Activated CD4-positive, alpha-beta T cell treated with anti-CD3 and anti-CD28 coated beads, Interleukin-2, amount 50 U/mL, for 48 hours (primary cell): ENCODE measurements at regions not wholly inside any gene's neighbourhood (a gene's known extent, or its start where the extent isn't known, plus 50 kb on each side); places are given as distances from the start of the nearest gene placed in this dataset.

Experiments
- DNase-seq, 2 experiments: peaks; one replicate each; pipeline ENCODE4 v3.0.0-alpha.2; 2020

DNA sequence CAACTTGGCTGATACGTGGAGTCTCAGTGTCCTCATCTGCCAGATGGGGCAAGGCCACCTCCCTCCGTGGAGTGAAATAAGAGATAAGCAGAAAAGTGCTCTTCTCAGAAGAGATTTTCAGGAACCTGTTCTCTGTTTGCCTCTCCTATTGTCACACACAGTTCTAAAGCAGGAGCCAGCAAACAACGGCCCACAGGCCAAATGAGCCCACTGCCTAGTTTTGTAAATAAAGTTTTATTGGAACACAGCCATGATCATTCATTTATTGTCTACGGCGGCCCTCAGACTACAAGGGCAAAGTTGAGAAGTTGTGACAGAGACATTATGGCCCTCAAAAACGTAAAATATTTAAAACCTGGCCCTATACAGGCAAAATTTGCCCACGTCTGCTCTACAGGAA lies 256.8 kb upstream of the IGF1R start:
- no peak for DNase-seq

DNA sequence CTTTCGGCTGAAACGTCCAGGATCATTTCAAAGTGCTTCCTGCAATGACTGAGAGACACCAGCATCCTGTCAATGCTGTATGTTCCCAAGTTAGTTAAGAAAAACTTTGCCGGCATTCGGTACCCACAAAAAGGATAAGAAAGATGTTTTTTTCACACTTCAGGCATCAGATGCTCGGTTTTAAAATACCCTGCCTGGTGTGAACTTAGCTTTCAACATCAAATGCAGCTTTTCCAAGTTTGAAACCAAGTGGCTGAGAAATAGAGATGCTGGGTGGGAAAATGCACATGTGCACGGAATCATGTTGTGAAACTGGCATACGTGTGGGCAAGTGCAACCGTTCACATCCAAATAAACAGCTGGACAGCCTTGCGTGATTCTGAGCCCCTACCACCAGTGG lies 254.9 kb upstream of the IGF1R start:
- DNase-seq: no peak

DNA sequence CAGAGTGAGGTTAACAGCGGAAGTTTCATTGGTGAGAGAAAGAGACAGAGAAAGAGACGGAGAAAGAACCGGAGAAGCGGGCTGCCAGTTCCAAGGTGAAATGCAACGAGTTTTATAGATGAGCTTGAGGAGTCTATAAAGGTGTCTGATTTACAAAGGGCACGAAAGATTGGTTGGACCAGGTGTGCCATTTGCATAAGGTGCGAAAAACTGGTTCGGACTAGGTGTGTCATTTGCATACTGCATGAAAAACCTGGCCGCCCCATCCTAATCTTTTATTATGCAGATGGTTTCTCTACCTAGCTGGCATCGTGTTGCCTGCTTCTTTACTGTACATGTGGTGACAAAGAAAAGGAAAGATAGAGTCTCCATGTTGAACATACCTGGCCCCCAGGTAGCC lies 253.8 kb upstream of the IGF1R start:
- no peak for DNase-seq

DNA sequence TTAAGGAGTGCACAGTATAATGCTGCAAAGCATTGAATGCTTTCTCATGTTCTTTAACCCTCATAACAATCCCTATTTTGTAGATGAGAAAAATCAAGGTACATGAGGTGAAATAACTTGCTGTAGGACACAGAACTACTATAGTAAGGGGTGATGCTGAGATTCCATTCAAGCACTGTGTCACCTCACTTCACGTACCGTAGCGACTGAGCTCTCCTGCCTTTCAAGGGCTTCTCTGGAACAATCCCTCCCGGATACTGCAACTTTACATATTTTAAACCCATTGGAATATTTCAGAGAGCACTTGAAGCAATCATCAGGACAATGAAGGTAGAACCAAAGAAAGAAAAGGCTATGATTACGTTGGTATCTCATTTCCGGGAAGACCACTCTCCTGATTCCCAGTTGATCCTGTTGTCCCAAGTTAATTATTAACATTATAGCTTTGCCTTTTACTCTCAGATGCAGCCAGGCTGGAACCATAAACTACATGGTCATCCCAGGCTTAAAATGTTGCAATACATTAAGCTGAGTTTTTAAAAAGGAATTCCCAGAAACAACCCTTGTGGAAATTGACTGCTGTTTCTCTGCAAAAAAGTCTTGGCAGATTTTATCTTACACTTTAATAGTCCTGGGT lies 252.2 kb upstream of the IGF1R start:
- DNase-seq: no peak

DNA sequence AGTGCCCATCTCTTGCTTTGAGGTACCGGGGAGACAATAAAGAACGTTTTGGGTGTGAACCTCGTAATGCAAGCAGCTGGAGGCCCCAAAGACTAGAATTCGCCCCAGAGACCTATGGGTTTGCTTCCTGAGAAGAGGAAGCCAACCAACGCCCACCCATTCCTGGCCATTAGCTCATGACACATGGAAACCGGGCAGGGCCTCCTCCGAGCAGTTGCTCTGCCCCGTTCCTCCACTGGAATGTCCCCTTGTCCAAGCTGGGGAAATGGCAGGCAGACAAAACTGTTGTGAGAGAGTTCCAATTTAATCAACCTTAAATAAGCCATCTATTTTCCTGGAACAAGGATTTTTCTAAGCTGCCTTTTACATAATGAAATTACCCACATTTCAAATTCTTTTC lies 250.9 kb upstream of the IGF1R start:
- no peak for DNase-seq

DNA sequence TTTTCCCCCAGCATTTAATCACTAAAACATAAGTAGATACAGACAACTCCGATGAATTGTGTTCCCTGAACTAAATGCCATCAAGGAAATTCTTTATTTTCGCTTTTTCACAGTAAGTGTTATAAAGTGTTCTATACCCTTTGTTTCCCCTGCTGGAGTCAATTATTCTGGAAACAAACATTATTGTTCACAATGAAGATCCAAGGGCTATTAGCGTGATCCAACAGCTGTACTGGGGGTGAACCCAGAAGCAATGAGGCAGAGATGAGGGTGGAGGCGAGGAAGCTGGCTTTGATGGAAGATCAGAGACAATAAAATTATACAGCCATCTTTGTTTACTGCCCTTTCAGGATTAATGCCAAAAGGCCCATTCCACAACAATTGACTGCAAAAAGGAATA lies 250.3 kb upstream of the IGF1R start:
- no peak for DNase-seq

DNA sequence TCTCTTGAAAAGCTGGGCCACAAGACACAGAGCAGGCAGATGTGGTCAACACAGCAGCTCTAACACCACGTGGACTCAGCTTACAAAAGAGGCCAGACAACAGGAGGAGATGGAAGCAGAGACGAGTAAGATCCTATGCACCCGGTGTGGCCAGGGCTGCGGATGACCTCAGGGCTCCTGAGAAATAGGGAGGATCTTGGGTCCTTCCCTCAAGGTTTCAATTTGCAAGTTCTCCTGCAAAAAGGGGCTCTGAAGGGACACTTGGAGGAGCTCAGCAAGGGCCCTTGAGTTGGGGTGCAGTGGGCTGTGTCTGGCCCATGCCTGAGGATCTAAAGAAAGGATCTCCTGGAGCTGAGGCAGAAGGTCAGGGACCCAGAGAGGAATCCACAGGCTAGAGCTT lies 249.5 kb upstream of the IGF1R start:
- DNase-seq: no peak

DNA sequence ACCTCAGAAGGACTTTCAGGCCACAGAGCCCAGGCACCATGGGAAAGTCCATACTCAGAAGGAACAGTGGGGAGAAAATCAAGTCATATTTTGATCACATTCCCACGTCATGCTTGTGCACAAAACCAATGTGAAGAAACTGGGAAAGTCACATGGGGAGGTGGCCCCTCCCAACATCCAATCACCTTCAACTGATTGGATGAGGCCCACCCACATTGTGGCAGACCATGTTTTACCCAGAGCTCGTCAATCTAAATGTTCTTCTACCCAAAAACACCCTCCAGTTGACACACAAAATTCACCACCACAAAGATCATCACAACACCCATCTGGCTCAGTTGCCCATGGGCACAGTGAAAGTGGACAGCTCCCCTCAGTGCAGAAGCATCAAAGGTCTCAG lies 248.2 kb upstream of the IGF1R start:
- DNase-seq: no peak

DNA sequence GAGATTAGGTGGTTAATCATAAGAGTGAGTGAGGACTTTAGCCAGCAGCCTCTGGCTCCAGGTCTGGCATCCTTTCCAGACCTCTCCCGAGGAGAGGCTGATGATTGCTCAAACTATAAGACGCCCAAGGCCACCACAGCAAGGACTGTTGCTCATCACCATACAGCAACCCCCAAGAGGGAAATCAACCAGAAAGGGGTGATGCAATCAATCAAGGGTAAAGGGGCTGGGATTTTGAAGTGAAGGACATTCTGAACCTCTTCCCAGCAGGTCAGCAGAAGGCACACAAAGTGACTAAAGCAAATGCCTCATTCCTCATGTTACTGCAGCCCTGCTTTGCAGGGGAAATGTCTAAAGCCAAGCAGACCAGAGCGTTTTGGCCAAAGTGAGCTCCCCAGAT lies 247.3 kb upstream of the IGF1R start:
- DNase-seq: no peak

DNA sequence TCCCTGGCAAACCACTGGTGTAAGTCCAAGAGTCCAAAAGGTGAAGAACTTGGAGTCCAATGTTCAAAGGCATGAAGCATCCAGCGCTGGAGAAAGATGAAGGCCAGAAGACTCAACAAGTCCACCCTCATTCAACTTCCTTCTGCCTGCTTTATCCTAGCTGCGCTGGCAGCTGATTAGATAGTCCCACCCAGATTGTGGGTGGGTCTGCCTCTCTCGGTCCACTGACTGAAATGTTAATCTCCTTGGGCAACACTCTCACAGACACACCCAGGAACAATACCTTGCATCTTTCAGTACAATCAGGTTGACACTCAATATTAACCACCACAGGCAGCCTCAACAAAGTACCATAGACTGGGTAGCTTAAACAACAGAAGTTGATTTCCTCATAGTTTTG lies 245.9 kb upstream of the IGF1R start:
- no peak for DNase-seq

DNA sequence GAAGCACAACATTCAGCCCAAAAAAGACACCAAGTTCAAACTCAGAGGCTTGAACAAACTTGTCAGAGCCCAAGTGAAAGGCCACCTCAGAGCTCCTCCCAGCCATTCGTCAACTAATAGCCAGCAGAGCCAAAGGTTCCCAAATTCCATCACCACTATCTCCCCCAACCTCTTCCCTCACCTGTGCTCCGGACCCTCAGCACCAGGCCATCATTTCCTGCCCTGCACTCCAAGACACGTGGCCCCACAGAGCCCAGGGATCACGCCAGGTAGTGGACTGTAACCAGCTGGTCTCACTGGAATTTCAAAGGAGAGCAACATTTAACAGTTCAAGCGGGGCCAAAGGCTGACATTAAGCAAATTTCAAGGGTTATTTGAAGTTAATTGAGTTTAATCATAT lies 245.2 kb upstream of the IGF1R start:
- no peak for DNase-seq

DNA sequence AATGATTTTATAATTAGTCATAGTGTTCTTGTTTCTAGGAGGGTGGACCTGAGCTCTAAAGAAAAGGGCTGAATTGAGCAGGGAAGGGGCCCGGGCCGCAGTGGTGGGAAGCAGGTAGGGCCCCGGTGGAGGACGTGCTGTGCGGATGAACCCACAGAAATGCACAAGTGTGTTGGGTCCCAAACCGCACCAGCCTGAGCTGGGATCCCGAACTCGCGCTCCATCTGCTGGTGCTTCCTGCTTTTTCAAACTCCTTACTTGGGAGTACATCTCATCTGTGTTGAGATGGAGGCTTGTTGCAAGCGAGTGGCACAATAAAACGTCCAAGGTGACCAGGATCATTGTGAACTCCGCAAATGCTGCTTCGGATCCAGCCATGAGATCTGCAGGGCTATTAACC lies 244.8 kb upstream of the IGF1R start:
- DNase-seq: no peak

DNA sequence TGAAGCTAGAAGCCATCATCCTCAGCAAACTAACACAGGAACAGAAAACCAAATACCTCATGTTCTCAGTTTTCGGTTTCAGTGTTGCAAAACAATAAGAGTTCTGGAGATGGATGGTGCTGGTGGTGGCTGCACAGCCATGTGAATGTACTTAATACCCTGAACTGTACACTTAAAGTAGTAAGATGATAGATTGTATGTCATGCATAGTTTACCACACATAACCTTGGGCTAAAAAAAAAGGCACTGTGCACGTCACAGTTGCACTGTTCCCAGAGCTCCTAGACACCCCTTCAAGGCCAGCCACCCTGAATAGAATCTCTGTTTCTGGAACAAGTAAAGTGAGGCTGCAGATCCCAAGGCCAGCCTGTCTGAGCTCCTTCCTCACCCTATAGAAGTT lies 243.3 kb upstream of the IGF1R start:
- DNase-seq: no peak

DNA sequence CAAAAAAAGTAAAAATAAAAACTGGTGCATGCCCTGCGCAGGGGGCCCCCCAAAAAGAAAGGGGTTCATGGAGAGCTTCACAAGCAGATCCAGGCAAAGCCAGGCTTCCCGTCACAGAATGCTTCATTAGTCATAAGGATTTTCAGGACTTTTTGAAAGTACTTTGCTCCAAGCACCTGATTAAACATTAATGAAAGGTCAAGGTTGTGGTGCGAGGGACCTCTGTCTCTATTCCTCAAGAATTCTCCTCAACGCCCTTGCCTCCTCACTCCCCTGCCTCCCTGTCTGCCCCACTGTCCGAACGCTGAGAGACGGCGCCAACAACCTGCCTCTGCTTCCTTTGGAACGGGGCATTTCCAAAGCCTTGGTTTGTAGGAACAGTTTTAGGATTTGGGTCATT lies 240.1 kb upstream of the IGF1R start:
- DNase-seq: no peak

DNA sequence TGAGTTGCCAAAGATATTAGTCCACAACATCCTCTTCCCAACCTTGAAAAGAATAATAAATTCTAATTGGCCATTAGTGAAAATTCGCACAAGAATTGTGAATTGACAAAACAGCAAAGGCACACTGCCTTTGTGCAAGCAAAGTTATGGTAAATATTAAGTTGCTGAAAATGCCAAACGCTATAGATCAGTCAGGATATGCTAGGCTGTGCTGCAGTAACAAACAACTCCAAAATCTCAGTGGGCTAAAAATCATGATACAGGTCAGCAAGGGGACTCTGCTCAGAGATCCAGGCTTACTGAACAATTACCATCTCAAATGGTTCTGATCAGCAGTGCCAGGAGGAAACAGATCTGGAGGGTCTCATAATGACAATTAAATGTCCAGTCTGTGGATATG lies 238.0 kb upstream of the IGF1R start:
- DNase-seq: no peak

DNA sequence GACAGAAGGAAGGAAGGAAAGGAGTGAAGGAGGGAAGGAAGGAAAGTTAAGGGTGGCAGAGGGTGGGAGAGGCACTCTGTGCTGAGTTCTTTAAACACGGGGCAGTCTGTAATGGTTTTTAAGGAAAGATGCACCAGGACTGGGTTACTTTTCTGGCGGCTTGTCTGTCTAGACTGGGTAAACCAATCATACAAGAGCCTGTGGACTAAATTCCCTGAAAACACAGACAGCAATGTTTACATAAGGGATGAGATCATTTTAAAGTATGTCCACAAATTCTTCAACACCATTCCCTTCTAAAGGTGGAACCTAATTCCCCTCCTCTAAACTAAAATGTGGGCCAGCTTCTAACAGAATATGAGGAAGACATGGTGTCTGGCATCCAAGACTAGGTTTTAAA lies 235.5 kb upstream of the IGF1R start:
- no peak for DNase-seq

DNA sequence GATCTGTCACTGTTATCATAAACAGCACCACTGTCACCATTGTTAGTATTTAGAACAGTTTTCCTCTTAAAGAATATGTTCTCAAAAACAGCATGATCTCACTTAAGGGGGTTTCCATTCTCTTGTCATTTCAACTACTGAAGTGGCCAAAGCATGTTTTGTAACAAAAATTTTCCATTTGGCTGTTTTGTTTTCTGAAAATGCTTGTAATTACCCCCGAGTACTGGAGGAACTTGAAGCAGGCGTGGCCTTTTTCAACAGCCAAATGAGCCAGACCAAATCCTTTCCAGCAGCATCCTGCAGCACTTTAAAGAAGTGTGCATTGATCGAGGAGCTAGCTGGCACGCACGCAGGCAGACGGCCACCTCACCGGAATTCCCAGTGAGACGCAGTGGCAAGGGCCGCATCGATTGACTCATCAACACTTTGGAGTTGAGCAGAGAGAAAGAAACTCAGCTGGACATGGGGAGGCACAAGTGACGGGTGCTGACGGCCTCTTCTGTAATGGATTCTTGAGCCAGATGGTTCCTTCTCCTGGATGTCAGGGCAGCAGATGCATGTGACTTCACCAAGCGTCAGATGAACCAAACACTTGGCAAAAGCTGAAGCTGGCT lies 234.3 kb upstream of the IGF1R start:
- DNase-seq: no peak

DNA sequence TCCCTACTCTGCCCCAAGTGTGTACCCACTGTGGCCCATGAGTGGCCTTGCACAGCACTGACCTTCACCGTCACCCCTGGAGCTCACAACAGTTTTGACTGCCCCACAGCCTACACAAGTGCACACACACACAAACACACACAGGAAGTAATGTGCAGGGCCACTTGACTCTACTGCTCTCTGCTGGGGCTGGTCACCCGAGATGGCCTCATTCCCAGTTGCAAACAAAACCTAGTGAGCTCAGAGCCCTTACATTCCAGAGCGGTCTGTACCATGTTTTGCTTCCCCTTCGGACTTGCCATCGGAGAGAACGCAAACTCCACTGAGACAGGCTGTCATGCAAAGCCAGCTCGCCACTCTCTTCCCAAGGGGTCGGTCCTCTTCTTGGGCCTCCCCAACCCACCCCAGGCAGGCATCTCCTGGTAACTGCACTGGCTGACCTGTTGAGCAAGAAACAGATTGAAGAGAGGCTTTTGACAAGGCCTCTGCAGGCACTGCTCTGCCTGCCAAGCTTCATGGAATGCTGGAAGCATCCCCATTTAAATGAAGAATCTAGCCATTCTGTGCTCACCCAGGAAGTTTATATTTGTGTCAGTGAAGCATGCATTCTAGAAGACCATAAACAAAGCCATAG lies 232.0 kb upstream of the IGF1R start:
- no peak for DNase-seq

DNA sequence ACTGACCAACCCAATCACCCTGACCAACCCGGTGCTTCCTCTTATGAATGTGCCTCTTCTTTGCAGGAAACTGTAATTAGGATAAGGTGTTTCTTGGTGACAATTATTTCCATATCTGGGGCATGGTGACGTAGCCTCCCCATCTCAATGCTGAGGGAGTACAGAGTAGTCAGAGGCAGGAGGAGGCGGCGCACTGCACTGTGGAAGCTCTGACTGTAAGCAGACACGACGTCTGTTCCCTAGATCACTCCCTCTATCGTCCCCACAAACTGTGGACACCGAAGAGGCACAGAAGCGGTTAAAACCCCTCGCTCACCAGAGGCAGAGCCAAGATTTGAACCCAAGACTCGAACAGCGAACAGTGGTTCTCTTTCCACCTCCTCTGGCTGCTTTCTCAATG lies 231.0 kb upstream of the IGF1R start:
- DNase-seq: no peak

DNA sequence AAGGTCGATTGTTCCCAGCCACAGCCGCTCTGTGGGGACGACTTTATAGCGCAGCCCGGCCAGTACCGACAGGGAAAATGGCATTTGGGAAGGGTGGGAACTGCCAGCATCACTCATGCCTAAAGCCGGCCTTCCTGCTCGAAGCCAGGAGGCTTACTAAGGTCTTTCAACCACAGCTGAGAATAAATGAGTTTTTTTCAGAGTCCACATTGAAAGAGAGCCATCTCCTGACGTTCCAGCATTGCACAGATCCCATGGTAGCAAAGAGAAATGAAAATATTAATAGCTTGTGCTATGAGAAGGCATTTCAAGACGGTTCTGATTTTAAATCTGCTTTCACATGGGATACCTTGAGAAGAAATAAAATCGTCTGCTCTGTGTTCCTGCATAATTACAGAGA lies 230.2 kb upstream of the IGF1R start:
- DNase-seq: no peak

DNA sequence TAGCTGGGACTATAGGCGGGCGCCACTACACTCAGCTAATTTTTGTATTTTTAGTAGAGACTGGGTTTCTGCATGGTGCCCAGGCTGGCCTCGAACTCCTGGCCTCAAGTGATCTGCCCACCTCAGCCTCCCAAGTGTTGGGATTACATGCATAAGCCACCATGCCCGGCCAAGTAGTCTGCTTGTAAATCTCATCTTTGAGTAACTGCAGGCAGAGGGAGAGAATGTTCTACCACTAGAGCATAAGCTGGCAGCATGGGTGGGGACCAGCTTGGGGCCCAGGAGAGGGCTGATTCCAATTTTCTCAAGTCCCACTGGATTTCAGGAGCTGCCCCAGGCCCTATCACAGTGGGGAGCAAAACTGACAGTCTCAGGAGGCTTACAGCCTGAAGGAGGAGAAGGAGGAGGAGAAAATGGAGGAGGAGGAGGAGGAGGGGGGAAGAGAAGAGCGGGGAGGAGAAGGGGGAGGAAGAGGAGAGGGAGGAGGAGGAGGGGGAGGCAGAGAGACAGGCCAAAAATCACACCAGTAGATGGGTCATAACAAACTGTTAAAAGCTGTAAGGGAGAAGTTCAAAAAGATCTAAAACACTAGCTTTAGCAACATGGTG lies 229.1 kb upstream of the IGF1R start:
- no peak for DNase-seq

DNA sequence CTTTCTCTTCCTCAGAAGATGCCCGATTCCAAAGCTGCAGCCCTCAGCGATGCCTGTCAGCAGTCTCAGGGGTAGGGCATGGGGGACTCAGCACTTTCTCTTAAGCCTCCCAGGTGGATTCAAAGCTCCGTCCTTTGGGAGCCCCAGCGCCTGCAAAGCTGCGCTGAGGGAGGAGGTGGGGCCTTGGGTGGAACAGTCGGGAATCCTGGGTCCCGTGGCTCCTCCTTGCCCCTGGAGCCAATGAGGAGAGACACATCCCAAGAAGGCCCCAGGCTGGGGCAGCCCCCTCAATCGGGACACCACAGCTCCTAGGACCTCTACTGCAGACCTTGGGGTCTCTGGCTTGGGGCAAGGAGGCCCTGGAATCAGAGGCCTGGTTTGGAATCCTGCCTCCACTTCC lies 227.5 kb upstream of the IGF1R start:
- DNase-seq: peak in 1 of 2 experiments; percentile 4

DNA sequence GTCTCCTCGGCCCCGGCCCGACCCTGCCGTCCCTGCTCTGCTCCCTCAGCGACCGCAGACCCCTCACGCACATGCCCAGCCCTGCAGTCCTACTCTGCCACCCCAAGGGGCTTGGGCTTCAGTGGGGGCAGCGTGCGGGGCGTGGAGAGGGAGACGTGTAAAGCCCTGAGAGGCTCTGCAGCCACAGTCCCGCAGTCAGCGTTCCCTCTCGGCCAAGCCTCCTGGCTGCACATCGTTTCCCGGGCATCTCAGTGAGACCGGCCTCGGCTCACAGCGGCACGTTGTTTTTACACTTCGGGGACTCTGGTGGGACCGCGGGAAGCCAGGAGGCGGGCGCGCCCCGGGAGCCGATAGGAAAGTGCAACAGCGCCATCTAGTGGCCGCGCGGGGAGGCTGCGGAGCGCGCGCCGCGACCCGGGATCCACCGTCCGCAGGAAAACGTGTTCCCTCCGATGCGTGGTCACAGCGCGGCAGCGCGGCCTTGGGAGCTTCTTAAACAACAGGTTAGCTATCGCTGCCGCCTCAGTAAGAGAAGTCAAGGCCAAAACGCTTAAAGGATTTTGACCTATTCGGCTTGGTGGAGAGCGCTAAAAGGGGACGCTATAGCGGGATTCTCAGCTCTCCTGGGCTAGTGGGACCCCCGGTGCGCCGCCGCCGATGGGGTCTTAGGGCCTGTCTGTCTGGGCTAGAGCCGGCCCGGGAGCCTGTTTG lies 226.8 kb upstream of the IGF1R start:
- DNase-seq: peak; percentile 63 to 72

DNA sequence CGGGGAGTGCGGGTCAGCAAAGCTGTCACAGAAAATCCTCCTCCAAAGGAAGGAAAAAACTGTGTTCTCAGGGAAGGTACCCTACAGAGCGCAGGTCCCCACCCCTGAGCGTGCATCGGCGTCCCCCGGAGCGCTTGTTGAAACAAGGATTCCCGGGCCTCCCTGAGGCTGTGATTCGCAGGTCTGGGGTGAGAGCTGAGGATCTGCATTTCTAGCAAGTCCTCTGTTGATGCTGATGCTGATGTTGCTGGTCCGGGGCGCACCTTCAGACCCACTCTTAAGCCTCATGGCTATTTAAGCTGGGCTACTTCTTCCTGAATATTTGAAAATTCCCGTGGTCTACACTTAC lies 226.2 kb upstream of the IGF1R start:
- no peak for DNase-seq
